Hepatocyte (in vitro differentiated cells): ENCODE measurements at regions not wholly inside any gene's neighbourhood (a gene's known extent, or its start where the extent isn't known, plus 50 kb on each side); places are given as distances from the start of the nearest gene placed in this dataset.

Source experiments
- DNase-seq: peaks from one replicate; pipeline ENCODE4 v3.0.0-alpha.2; 2016; ENCODE audit warnings: low spot score
- H2AFZ ChIP-seq: fragments of 200-600 bp; sonication (generic); 2 replicates; pipeline ENCODE4 v1.6.0; 2016; ENCODE audit warnings: antibody characterized with exemption, mild to moderate bottlenecking
- H3K27ac ChIP-seq: fragments of 200-600 bp; sonication (generic); 2 replicates; pipeline ENCODE4 v1.5.1; 2016; ENCODE audit warnings: mild to moderate bottlenecking
- H3K27me3 ChIP-seq: fragments of 200-600 bp; sonication (generic); 2 replicates; pipeline ENCODE4 v1.6.1; 2016
- H3K36me3 ChIP-seq: fragments of 200-600 bp; sonication (generic); replicated peaks from 2 replicates; pipeline ENCODE4 v1.5.1; 2016; ENCODE audit warnings: low read depth; ENCODE audit not compliant: insufficient read depth
- H3K4me1 ChIP-seq: fragments of 200-600 bp; sonication (generic); 2 replicates; pipeline ENCODE4 v1.5.1; 2016; ENCODE audit warnings: mild to moderate bottlenecking, moderate library complexity; ENCODE audit not compliant: insufficient read depth
- H3K4me2 ChIP-seq: fragments of 200-600 bp; sonication (generic); 2 replicates; pipeline ENCODE4 v1.6.0; 2016
- H3K4me3 ChIP-seq: fragments of 200-600 bp; sonication (generic); 2 replicates; pipeline ENCODE4 v1.5.1; 2016; ENCODE audit warnings: mild to moderate bottlenecking
- H3K79me2 ChIP-seq: fragments of 200-600 bp; sonication (generic); 2 replicates; pipeline ENCODE4 v1.6.0; 2017; ENCODE audit warnings: mild to moderate bottlenecking
- H3K9me2 ChIP-seq: fragments of 200-600 bp; sonication (generic); replicated peaks from 2 replicates; pipeline ENCODE4 v1.6.0; 2017; ENCODE audit warnings: mild to moderate bottlenecking; ENCODE audit not compliant: insufficient read depth
- H3K9me3 ChIP-seq: fragments of 200-600 bp; sonication (generic); 2 replicates; pipeline ENCODE4 v1.5.1; 2016; ENCODE audit warnings: low read depth, mild to moderate bottlenecking
- H4K20me1 ChIP-seq: fragments of 200-600 bp; sonication (generic); 2 replicates; pipeline ENCODE4 v1.6.0; 2016; ENCODE audit warnings: mild to moderate bottlenecking; ENCODE audit not compliant: insufficient read depth, poor library complexity, severe bottlenecking
- CTCF ChIP-seq: fragments of 200-600 bp; sonication (generic); IDR thresholded peaks from 2 replicates; pipeline ENCODE4 v1.5.1; 2016; ENCODE audit warnings: antibody characterized with exemption, mild to moderate bottlenecking; ENCODE audit not compliant: poor library complexity
- EZH2 ChIP-seq: fragments of 200-600 bp; sonication (generic); IDR thresholded peaks from 2 replicates; pipeline ENCODE4 v1.6.1; 2016; ENCODE audit warnings: antibody characterized with exemption, mild to moderate bottlenecking, borderline replicate concordance
- EZH2phosphoT487 ChIP-seq: fragments of 200-600 bp; sonication (generic); IDR thresholded peaks from one replicate; pipeline ENCODE4 v1.6.1; 2018; ENCODE audit warnings: antibody characterized with exemption, mild to moderate bottlenecking, low read depth, moderate library complexity; ENCODE audit not compliant: unreplicated experiment, severe bottlenecking
- WGBS: methylation state at CpG from one replicate; pipeline ENCODE4 v1.1.6; 2016; ENCODE audit warnings: low lambda C conversion rate; ENCODE audit errors: missing lambda C conversion rate; 5-methylcytosine and 5-hydroxymethylcytosine counted together

GRCh38 chr21:16502273-16502672, 772.5 kb downstream of the USP25 start:
- no peaks in the 10 kb centered on the region for H3K9me3 ChIP-seq
- H3K27ac ChIP-seq = no peak overlapping the region
- no peaks in the 10 kb centered on the region for H3K36me3 ChIP-seq
- no peaks in the 10 kb centered on the region for H4K20me1 ChIP-seq
- 94% methylated on average over 6 of the region's 6 CpGs for WGBS
- H3K4me2 ChIP-seq = no peak overlapping the region
- H3K27me3 ChIP-seq = no peaks in the 10 kb centered on the region
- H2AFZ ChIP-seq = no peak overlapping the region
- H3K4me1 ChIP-seq = no peaks in the 10 kb centered on the region
- no peak overlapping the region for H3K4me3 ChIP-seq
- no peak for DNase-seq
- no peak for TF ChIP-seq EZH2phosphoT487
- TF ChIP-seq EZH2 = no peak
- TF ChIP-seq CTCF = no peak
- H3K79me2 ChIP-seq = no peaks in the 10 kb centered on the region
- no peaks in the 10 kb centered on the region for H3K9me2 ChIP-seq

DNA sequence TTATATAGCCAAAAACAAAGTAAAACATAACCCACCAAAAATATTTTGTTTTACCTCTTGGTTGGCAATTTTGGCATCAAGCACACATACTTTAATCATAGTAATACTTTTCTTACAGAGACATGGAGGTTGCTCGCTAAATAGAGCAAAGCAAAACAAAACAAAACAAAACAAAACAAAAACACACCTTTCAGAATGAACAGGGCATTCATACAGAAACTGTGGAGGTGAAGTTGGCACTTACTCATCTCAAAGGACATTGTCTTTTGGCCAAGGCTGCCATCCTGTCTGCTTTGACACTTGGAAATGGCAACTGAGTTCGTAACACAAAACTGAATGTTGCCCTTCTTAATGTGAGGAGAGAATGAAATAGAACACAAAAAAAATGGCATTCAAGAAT, 773.1 kb downstream of the USP25 start:
- Histone ChIP-seq H3K9me2 (no peaks in the 10 kb centered on the region), H3K9me3 (no peaks in the 10 kb centered on the region), H3K36me3 (no peaks in the 10 kb centered on the region), H4K20me1 (no peaks in the 10 kb centered on the region), H3K79me2 (no peaks in the 10 kb centered on the region), H2AFZ (no peak overlapping the region), H3K27me3 (no peaks in the 10 kb centered on the region), H3K4me1 (no peaks in the 10 kb centered on the region), H3K4me3 (no peak overlapping the region), H3K27ac (no peak overlapping the region), H3K4me2 (no peak overlapping the region)
- TF ChIP-seq EZH2 (no peak), CTCF (no peak), EZH2phosphoT487 (no peak)
- DNase-seq = no peak
- WGBS = 98% methylated on average over 2 of the region's 2 CpGs

DNA sequence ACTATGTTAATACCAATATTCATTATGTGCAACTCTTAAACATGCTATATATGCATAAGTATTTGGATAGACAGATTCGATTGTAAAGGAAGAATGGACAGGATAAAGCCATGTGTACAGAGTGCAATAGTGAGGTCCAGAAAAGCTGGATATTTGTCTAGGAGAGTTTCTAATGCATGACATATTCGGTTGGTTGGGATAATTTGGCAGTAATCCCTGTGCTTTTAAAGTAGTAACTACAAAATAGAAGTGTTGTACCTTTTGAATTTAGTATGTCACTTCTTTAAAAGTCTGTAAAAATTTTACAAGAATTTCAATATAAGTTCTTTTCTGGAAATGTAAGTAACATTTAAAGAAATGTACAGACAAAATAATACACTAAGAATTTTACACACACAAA, 774.5 kb downstream of the USP25 start:
- no peaks in the 10 kb centered on the region for H3K9me2 ChIP-seq
- no peaks in the 10 kb centered on the region for H3K27me3 ChIP-seq
- no peak overlapping the region for H3K27ac ChIP-seq
- no peaks in the 10 kb centered on the region for H3K36me3 ChIP-seq
- no peaks in the 10 kb centered on the region for H3K9me3 ChIP-seq
- H3K79me2 ChIP-seq = no peaks in the 10 kb centered on the region
- WGBS = 61% methylated on average over 2 of the region's 2 CpGs
- no peak for DNase-seq
- H3K4me2 ChIP-seq = no peak overlapping the region
- H4K20me1 ChIP-seq = no peaks in the 10 kb centered on the region
- no peak overlapping the region for H2AFZ ChIP-seq
- H3K4me3 ChIP-seq = no peak overlapping the region
- no peaks in the 10 kb centered on the region for H3K4me1 ChIP-seq
- TF ChIP-seq EZH2phosphoT487 (no peak), EZH2 (no peak), CTCF (no peak)

DNA sequence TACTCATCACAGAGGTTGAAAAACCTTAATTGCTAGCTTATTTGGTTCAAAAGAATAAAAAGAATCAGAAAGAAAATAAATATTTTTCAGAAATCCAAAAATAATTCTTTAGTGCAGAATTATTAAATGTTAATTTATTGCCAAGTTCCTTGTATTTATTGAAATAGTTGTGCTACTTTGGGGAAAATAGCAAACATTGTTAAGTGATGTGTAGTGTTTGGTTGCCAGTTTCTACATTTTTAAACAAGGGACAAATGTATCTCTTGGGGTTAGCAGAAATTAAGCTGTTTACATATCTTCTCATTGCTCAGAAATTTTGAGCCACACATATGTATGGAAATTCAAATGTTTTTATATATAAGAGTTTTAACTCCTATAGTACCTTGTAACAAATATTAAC, 775.0 kb downstream of the USP25 start:
- Histone ChIP-seq H3K27ac (no peak overlapping the region), H3K9me2 (no peaks in the 10 kb centered on the region), H3K79me2 (no peaks in the 10 kb centered on the region), H3K36me3 (no peaks in the 10 kb centered on the region), H3K27me3 (no peaks in the 10 kb centered on the region), H4K20me1 (no peaks in the 10 kb centered on the region), H2AFZ (no peak overlapping the region), H3K4me2 (no peak overlapping the region), H3K4me3 (no peak overlapping the region), H3K9me3 (no peaks in the 10 kb centered on the region), H3K4me1 (no peaks in the 10 kb centered on the region)
- TF ChIP-seq CTCF (no peak), EZH2phosphoT487 (no peak), EZH2 (no peak)
- DNase-seq = no peak
